ENCODE measurements at regions not wholly inside any gene's neighbourhood (a gene's known extent, or its start where the extent isn't known, plus 50 kb on each side); places are given as distances from the start of the nearest gene placed in this dataset.
"Not testable (repeated sequence)": the region's sequence is repeated elsewhere in the genome, so short reads cannot be mapped to it uniquely, and the experiment has no call there.

- no peak for DNase-seq
These were observed 307.0 kb downstream of the C6orf118 start for GRCh38 chr6:165002358-165002757.

DNA sequence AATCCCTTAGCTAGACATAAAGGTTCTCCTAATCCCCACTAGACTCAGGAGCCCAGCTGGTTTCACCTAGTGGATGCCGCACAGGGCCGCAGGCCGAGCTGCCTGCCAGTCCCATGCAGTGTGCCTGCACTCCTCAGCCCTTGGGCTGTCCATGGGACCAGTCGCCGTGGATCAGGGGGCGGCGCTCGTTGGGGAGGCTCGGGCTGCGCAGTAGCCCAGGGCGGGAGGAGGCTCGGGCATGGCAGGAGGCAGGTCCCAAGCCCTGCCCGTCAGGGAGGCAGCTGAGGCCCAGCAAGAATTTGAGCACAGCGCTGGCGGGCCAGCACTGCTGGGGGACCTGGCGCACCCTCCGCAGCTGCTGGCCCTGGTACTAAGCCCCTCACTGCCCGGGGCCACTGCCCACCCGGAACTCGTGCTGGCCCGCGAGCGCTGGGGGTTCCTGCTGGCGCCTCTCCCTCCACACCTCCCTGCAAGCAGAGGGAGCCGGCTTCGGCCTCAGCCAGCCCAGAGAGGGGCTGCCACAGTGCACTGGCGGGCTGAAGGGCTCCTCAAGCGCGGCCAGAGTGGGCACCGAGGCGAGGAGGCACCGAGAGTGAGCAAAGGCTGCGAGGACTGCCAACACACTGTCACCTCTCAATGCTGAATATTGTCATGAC lies 307.8 kb downstream of the C6orf118 start:
- no peak for DNase-seq

GRCh38 chr6:164998297-164998696 lies 311.1 kb downstream of the C6orf118 start:
- DNase-seq, result no peak

DNA sequence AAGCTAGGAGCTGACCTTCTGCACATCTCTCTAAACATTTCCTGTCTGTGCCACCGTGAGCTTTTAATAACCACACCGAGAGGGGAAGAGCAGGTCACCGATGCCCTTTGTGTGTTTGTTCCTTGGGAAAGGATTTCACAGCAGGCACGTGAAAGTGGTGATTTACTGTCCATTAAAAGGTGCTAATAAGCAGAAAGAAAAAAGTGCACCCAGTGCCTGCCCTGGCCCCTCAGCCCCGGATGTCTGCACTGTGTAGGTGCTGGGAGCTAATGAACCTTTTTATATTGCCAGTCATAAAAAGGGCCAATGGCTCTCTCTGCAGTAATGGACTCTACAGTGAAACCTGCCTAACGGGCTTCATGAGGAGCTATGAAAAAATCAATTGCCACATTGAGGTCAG lies 312.6 kb downstream of the C6orf118 start:
- DNase-seq, result no peak

GRCh38 chr6:164991573-164991972 lies 317.8 kb downstream of the C6orf118 start:
- DNase-seq, result no peak

- DNase-seq, result no peak
These were observed 318.5 kb downstream of the C6orf118 start for GRCh38 chr6:164990901-164991300.

DNA sequence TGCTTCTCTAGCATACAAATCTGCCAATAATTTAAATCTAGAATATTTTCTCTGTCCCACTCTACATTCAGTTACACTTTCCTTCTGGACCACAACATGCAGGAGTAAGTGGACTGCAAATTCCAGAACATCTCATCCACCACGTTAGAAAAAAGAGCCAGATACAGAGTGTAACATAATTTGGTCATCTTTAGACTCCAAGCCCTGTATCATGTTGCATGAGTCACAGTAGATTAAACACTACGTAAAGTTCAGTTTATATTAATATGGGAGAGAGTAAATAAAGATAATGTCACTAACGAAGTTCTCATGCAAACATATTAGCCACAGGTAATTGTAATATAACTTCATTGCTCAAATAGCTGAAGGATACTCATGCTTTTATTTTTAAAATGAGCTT lies 327.0 kb downstream of the C6orf118 start:
- DNase-seq, result no peak

- DNase-seq, result no peak
These were observed 342.3 kb downstream of the C6orf118 start for GRCh38 chr6:164967102-164967501.

DNA sequence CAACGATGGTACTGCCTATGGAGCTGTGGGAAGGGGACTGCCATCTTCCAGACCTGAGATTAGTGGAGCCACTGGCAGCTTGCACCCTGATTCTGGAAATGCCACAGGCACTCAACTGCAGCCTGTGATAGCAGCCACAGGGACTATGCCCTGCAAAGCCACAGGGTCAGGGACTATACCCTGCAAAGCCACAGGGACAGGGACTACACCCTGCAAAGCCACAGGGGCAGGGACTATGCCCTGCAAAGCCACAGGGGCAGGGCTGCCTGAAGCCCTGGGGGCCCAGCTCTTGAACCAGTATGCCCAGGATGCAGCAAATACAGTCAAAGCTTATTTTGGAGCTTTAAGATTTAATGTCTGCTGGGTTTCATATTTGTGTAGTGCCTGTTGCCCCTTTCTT lies 346.6 kb downstream of the C6orf118 start:
- no peak for DNase-seq

DNA sequence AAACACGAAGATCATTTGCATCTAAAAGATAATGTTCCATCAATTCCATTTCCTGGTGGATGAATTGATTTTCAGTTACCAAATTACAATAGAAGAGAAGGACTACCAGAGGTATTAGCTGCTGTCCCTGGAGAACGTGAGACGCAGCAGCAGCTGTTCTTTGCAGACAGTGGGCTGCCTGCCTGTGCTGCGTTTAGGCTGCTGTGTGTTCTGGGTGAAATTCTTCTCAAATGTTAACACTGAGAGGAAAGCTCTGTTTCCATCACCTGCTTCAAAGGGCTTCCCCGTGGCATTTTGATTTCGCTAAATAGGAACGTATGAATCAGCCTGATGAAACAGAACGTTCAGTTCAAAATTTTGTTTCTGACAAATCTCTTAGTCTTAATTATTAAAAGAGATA lies 362.2 kb downstream of the C6orf118 start:
- DNase-seq, result no peak

DNA sequence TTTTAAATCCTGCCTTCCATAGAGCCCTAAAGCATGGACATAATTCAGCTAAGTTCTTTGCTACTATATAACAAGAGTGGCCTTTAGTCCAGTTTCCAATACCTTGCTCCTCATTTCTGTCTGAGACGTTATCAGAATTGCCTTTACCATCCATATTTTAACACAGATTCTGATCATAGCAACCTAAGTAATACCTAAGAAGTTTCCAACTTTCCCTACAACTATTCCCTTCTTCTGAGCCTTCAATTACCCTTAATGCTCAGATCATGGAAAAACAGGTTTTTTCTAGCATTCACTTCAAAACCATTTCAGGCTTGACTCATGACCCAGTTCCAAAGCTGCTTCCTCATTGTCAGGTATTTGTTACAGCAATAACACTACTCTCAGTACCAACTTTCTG lies 367.1 kb downstream of the C6orf118 start:
- DNase-seq, result no peak

DNA sequence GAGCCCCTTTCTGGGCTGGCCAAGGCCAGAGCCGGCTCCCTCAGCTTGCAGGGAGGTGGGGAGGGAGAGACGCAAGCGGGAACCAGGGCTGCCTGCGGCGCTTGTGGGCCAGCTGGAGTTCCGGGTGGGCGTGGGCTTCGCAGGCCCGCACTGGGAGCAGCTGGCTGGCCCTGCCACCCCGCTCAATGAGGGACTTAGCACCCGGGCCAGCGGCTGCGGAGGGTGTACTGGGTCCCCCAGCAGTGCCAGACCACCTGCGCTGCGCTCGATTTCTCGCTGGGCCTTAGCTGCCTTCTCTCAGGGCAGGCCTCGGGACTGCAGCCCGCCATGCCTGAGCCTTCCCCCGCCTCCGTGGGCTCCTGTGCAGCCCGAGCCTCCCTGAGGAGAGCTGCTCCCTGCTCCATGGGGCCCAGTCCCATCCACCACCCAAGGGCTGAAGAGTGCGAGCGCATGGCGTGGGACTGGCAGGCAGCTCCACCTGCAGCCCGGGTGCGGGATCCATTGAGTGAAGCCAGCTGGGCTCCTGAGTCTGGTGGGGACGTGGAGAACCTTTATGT lies 376.1 kb downstream of the C6orf118 start:
- DNase-seq, result not testable (repeated sequence)

- no peak for DNase-seq
These were observed 379.9 kb downstream of the C6orf118 start for GRCh38 chr6:164929408-164929977.

- DNase-seq, result no peak
These were observed 380.5 kb downstream of the C6orf118 start for GRCh38 chr6:164928728-164929407.

- no peak for DNase-seq
These were observed 381.2 kb downstream of the C6orf118 start for GRCh38 chr6:164928057-164928727.

DNA sequence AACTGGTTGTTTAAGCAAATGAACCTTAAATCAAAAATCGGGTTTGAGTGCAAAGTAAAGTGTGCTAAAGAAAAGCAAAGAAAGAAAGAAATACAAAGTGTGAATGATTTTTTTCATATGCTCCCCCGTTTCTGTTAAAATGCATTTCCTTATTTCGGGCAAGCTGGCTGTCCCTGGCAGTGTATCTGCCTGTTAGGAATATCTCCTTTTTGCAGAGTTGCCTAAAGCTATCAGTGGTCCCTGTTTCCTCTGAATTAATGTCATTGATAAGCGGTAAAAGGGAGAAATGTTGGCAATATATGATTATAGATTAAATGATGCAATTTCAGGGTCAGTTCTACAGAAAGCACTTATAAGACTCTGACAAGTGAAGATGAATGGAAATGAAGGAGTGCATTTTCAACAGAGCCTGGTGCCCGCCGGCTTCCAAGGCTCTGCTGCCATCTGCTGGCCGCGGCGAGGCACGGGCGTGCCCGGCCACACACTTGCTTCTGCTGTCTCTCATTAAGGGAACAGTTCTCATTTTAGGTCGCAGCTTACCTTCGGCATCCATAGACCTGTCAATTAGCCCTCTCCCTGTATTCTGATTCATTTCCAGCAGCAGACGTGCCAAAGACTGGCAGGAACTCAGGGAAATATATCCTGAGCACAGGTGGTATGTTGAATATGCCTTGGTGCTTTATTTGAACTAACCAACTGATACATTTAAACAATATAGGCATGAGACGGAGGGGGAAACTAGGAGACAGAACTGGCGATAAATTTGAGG lies 381.9 kb downstream of the C6orf118 start:
- DNase-seq, result peak; percentile 78

DNA sequence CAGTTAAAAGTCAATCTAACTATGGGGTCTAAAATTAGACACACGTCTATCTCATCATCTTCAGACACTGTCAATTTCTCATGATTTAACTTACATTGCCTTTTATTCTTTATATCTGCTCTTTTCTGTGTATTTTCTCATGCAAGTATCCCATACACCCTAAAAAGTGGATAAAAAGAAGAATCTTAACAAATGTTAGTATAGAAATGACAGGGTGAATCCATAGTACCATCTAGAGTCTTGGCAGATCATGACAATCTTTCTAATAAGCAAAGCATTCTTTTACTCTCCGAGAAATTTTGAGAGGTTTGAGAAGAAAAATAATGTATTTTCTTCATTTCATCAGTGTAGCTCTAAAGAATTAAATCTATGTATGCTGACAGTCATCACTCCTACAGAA lies 382.7 kb downstream of the C6orf118 start:
- no peak for DNase-seq

DNA sequence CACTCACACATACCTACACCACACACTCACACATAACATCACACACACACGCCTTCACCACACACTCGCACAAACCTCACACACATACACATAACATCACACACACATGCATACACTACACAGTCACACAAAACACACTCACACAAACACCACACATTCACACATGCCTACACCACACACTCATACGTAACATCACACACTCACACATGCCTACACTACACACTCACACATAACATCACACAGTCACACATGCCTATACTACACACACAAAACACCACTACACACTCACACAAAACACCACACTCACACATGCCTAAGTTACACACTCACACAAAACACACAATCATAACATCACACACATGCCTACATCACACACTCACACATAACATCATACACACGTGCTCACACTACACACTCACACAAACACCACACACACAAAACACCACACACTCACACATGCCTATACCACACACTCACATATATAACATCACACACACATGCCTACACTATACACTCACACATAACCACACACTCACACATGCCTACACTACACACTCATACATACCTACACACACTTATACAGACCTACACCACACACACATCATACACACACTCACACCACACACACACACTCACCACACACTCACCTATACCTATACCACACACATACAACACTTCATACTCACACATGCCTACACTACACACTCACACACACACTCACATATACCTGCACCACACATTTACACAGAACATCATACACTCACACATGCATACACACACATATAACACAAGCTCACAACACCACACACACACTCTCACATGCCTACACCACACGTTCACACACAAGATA lies 383.5 kb downstream of the C6orf118 start:
- no peak for DNase-seq

DNA sequence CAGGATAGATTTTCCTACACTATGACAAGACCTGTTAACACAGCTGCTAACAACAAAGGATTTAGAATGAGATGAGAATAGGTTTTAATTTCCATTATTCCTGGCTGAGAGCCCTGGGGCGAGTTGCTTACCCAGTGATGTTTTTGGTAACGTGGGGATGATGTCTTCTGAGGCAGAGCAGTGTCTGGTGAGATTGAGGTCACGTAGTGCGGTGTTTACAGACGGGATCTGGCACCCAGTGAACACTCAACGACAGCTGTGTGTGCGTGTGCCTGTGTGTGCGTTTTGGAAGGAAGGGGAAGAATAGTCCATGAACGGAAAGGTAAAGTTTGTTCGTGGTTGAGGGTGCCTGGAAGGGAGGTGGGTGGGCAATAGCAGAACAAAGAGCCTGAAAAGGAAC lies 384.7 kb downstream of the C6orf118 start:
- no peak for DNase-seq

GRCh38 chr6:164917211-164917610 lies 392.2 kb downstream of the C6orf118 start:
- DNase-seq, result no peak

GRCh38 chr6:164916087-164916486 lies 393.3 kb downstream of the C6orf118 start:
- DNase-seq, result no peak

Measured in activated CD8-positive, alpha-beta memory T cell treated with anti-CD3 and anti-CD28 coated beads for 24 hours (primary cell).